Gastrocnemius medialis (tissue), 4 donors: ENCODE measurements at regions not wholly inside any gene's neighbourhood (a gene's known extent, or its start where the extent isn't known, plus 50 kb on each side); places are given as distances from the start of the nearest gene placed in this dataset.

Source experiments
- CTCF ChIP-seq, 5 experiments: fragments of 450-650 bp in 3 of 5; fragments of 200-600 bp in 2 of 5; sonication (generic) in 2 of 5; IDR thresholded peaks in 4 of 5; conservative IDR thresholded peaks in 1 of 5; 1 replicate in 4 of 5; 2 replicates in 1 of 5; pipeline ENCODE4 v1.5.1; 2016 to 2019; ENCODE audit warnings: antibody characterized with exemption in 5 of 5, mild to moderate bottlenecking in 3 of 5, moderate library complexity in 3 of 5
- POLR2A ChIP-seq, 2 donors: fragments of 450-650 bp; IDR thresholded peaks; one replicate each; pipeline ENCODE4 v1.6.1; 2017; ENCODE audit warnings: antibody characterized with exemption in 2 of 2, mild to moderate bottlenecking in 2 of 2, moderate library complexity in 2 of 2

- TF ChIP-seq CTCF (IDR thresholded peaks at IDR 0.05 in 4 of 5, conservative IDR thresholded peaks at IDR 0.05 in 1 of 5) (no peak), POLR2A (IDR thresholded peaks at IDR 0.05) (no peak)
Measured at GRCh38 chr15:68000754-68001153, 53.4 kb upstream of the PIAS1 start.
